GM12878 (cell line): ENCODE measurements at regions not wholly inside any gene's neighbourhood (a gene's known extent, or its start where the extent isn't known, plus 50 kb on each side); places are given as distances from the start of the nearest gene placed in this dataset.

Experiments used
- ESRRA ChIP-seq: IDR thresholded peaks from 2 replicates; pipeline ENCODE4 v1.6.1; 2012; ENCODE audit warnings: mild to moderate bottlenecking, low read length, improper control_type of control experiment
- EZH2 ChIP-seq: IDR thresholded peaks from 2 replicates; pipeline ENCODE4 v1.6.1; 2012; ENCODE audit warnings: low read depth, mild to moderate bottlenecking, control low read depth, inconsistent platforms, low read length, borderline replicate concordance; ENCODE audit not compliant: control insufficient read depth
- POLR2A ChIP-seq: IDR thresholded peaks from 2 replicates; pipeline ENCODE4 v1.6.1; 2011; ENCODE audit warnings: low read depth, mild to moderate bottlenecking, low read length
- TF ChIP-seq, protein P1 (sequence below), 3 experiments: IDR thresholded peaks in 2 of 3; conservative IDR thresholded peaks in 1 of 3; 2 replicates each; pipeline ENCODE4 v1.5.1; 2011; ENCODE audit warnings: low read depth in 3 of 3, low read length in 3 of 3, mild to moderate bottlenecking in 3 of 3, control low read depth in 2 of 3, moderate library complexity in 2 of 3, inconsistent platforms in 1 of 3, mixed read lengths in 1 of 3; ENCODE audit not compliant: control insufficient read depth in 2 of 3, insufficient read depth in 1 of 3; ENCODE audit errors: extremely low read depth in 1 of 3

DNA sequence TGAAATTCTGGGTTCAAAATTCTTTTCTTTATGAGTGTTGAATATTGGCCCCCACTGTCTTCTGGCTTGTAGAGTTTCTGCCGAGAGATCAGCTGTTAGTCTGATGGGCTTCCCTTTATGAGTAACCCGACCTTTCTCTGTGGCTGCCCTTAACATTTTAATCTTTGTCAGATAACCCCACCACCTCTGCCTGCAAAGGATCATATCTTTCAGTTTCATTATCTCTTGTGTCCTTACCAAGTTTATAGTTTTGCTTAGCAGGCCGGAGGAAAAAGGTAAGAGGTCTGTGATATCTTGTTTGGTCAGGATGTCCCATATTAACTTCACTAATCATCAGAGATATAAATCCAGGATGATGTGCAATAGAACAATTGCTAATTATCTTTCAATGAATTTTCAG, 970.2 kb upstream of the TYRP1 start:
- TF ChIP-seq ESRRA, result no peak
- TF ChIP-seq EZH2, result no peak
- TF ChIP-seq POLR2A, result no peak
- TF ChIP-seq, protein P1, sequence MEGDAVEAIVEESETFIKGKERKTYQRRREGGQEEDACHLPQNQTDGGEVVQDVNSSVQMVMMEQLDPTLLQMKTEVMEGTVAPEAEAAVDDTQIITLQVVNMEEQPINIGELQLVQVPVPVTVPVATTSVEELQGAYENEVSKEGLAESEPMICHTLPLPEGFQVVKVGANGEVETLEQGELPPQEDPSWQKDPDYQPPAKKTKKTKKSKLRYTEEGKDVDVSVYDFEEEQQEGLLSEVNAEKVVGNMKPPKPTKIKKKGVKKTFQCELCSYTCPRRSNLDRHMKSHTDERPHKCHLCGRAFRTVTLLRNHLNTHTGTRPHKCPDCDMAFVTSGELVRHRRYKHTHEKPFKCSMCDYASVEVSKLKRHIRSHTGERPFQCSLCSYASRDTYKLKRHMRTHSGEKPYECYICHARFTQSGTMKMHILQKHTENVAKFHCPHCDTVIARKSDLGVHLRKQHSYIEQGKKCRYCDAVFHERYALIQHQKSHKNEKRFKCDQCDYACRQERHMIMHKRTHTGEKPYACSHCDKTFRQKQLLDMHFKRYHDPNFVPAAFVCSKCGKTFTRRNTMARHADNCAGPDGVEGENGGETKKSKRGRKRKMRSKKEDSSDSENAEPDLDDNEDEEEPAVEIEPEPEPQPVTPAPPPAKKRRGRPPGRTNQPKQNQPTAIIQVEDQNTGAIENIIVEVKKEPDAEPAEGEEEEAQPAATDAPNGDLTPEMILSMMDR (IDR thresholded peaks at IDR 0.05 in 2 of 3, conservative IDR thresholded peaks at IDR 0.05 in 1 of 3; ENCODE audit: control insufficient read depth in 2 of 3, extremely low read depth in 1 of 3, insufficient read depth in 1 of 3, low read depth in 3 of 3, low read length in 3 of 3), result no peak
